ENCODE measurements at regions not wholly inside any gene's neighbourhood (a gene's known extent, or its start where the extent isn't known, plus 50 kb on each side); places are given as distances from the start of the nearest gene placed in this dataset.

DNA sequence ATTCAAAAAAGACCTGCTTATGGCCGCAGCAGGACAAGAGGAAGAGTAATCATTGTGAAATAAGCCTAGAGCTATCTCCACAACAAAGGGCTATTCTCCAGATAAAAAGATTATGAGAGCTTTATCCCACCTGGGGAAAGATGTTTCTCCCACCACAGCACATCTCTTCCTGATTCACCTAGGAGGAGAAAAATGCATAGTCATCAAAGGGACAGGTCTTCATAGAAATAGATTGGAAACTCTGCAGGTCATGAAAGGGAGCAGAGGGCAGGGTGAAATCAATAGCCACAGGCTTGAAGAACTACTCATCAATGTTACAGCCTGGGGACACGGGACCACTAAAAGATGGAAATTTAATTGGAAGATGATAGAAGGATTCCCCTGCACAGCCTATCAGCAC is 453.8 kb upstream of the TMEM132C start:
- no peaks in the 10 kb centered on the region for H3K27me3 ChIP-seq (ENCODE audit: insufficient read depth, low read depth, low read length)
- no peaks in the 10 kb centered on the region for H3K79me2 ChIP-seq (replicated peaks; ENCODE audit: insufficient read depth, low read length)
- peak overlapping the region; percentile 83 for H3K27ac ChIP-seq (ENCODE audit: low read length)
- no peaks in the 10 kb centered on the region for H3K36me3 ChIP-seq (ENCODE audit: insufficient read depth, low read length)
- no peak overlapping the region for H3K9ac ChIP-seq (ENCODE audit: low read length)
- H2AFZ ChIP-seq (ENCODE audit: low read depth, low read length), result no peak overlapping the region
- peaks cover 3% of the 10 kb centered on the region for H3F3A ChIP-seq (ENCODE audit: insufficient read depth, low read length, poor library complexity, severe bottlenecking)
- TF ChIP-seq TAF1 (IDR thresholded peaks at IDR 0.05; ENCODE audit: low read depth) (no peak), SMC3 (conservative IDR thresholded peaks at IDR 0.05; ENCODE audit: poor library complexity) (no peak), MXI1 (conservative IDR thresholded peaks at IDR 0.05; ENCODE audit: poor library complexity, severe bottlenecking) (no peak), RAD21 (conservative IDR thresholded peaks at IDR 0.05) (no peak), EP300 (conservative IDR thresholded peaks at IDR 0.05; ENCODE audit: poor library complexity, severe bottlenecking) (no peak), POLR2AphosphoS5 (IDR thresholded peaks at IDR 0.05) (no peak), EZH2 (IDR thresholded peaks at IDR 0.05; ENCODE audit: borderline replicate concordance, insufficient read depth, low read length, poor library complexity, severe bottlenecking) (no peak)
- TF ChIP-seq, protein P1, sequence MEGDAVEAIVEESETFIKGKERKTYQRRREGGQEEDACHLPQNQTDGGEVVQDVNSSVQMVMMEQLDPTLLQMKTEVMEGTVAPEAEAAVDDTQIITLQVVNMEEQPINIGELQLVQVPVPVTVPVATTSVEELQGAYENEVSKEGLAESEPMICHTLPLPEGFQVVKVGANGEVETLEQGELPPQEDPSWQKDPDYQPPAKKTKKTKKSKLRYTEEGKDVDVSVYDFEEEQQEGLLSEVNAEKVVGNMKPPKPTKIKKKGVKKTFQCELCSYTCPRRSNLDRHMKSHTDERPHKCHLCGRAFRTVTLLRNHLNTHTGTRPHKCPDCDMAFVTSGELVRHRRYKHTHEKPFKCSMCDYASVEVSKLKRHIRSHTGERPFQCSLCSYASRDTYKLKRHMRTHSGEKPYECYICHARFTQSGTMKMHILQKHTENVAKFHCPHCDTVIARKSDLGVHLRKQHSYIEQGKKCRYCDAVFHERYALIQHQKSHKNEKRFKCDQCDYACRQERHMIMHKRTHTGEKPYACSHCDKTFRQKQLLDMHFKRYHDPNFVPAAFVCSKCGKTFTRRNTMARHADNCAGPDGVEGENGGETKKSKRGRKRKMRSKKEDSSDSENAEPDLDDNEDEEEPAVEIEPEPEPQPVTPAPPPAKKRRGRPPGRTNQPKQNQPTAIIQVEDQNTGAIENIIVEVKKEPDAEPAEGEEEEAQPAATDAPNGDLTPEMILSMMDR (IDR thresholded peaks at IDR 0.05; ENCODE audit: poor library complexity, severe bottlenecking), result no peak
- TF ChIP-seq, protein P2, sequence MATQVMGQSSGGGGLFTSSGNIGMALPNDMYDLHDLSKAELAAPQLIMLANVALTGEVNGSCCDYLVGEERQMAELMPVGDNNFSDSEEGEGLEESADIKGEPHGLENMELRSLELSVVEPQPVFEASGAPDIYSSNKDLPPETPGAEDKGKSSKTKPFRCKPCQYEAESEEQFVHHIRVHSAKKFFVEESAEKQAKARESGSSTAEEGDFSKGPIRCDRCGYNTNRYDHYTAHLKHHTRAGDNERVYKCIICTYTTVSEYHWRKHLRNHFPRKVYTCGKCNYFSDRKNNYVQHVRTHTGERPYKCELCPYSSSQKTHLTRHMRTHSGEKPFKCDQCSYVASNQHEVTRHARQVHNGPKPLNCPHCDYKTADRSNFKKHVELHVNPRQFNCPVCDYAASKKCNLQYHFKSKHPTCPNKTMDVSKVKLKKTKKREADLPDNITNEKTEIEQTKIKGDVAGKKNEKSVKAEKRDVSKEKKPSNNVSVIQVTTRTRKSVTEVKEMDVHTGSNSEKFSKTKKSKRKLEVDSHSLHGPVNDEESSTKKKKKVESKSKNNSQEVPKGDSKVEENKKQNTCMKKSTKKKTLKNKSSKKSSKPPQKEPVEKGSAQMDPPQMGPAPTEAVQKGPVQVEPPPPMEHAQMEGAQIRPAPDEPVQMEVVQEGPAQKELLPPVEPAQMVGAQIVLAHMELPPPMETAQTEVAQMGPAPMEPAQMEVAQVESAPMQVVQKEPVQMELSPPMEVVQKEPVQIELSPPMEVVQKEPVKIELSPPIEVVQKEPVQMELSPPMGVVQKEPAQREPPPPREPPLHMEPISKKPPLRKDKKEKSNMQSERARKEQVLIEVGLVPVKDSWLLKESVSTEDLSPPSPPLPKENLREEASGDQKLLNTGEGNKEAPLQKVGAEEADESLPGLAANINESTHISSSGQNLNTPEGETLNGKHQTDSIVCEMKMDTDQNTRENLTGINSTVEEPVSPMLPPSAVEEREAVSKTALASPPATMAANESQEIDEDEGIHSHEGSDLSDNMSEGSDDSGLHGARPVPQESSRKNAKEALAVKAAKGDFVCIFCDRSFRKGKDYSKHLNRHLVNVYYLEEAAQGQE (IDR thresholded peaks at IDR 0.05; ENCODE audit: borderline replicate concordance), result no peak
- no peaks in the 10 kb centered on the region for H3K9me2 ChIP-seq (ENCODE audit: insufficient read depth, low read length)
- H4K20me1 ChIP-seq (ENCODE audit: insufficient read depth), result no peaks in the 10 kb centered on the region
- no peaks in the 10 kb centered on the region for H3K9me3 ChIP-seq (ENCODE audit: low read length)
- H3K4me3 ChIP-seq (ENCODE audit: low read length), result no peak overlapping the region
- H3K4me2 ChIP-seq (ENCODE audit: low read length), result no peak overlapping the region

DNA sequence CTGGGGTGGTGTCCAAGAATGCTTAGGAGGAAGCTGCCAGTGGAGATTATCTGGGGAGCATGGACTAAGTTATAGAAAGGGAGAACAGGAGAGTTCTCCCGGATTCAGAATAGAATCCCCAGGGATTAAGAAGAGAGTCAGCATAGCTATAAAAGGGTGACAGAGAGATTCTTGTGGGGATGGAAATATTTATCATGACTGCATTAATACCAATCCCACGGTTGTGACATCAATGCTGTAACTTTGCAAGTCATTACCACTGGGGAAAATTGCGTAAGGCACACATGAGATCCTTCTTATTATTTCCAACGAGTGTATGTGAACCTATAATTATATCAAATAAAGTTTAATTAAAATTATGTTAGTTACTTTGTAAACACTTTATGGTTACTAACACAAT is 447.9 kb upstream of the TMEM132C start:
- no peaks in the 10 kb centered on the region for H3K79me2 ChIP-seq (replicated peaks; ENCODE audit: insufficient read depth, low read length)

More for the DNA sequence above, 447.9 kb upstream of the TMEM132C start:
- H3K9ac ChIP-seq (ENCODE audit: low read length), result no peak overlapping the region
- no peak overlapping the region for H3K4me3 ChIP-seq (ENCODE audit: low read length)
- H4K20me1 ChIP-seq (ENCODE audit: insufficient read depth), result no peaks in the 10 kb centered on the region
- H3K27me3 ChIP-seq (ENCODE audit: insufficient read depth, low read depth, low read length), result no peaks in the 10 kb centered on the region
- no peaks in the 10 kb centered on the region for H3F3A ChIP-seq (ENCODE audit: insufficient read depth, low read length, poor library complexity, severe bottlenecking)
- no peaks in the 10 kb centered on the region for H3K9me3 ChIP-seq (ENCODE audit: low read length)
- TF ChIP-seq EP300 (conservative IDR thresholded peaks at IDR 0.05; ENCODE audit: poor library complexity, severe bottlenecking), result no peak
- no peak for TF ChIP-seq SMC3 (conservative IDR thresholded peaks at IDR 0.05; ENCODE audit: poor library complexity)
- TF ChIP-seq, protein P1 (IDR thresholded peaks at IDR 0.05; ENCODE audit: poor library complexity, severe bottlenecking), result no peak
- TF ChIP-seq, protein P2 (IDR thresholded peaks at IDR 0.05; ENCODE audit: borderline replicate concordance), result no peak
- TF ChIP-seq MXI1 (conservative IDR thresholded peaks at IDR 0.05; ENCODE audit: poor library complexity, severe bottlenecking), result no peak
- TF ChIP-seq RAD21 (conservative IDR thresholded peaks at IDR 0.05), result no peak
- TF ChIP-seq EZH2 (IDR thresholded peaks at IDR 0.05; ENCODE audit: borderline replicate concordance, insufficient read depth, low read length, poor library complexity, severe bottlenecking), result no peak
- TF ChIP-seq POLR2AphosphoS5 (IDR thresholded peaks at IDR 0.05), result no peak
- TF ChIP-seq TAF1 (IDR thresholded peaks at IDR 0.05; ENCODE audit: low read depth), result no peak
- no peak overlapping the region for H2AFZ ChIP-seq (ENCODE audit: low read depth, low read length)
- no peaks in the 10 kb centered on the region for H3K36me3 ChIP-seq (ENCODE audit: insufficient read depth, low read length)
- no peaks in the 10 kb centered on the region for H3K9me2 ChIP-seq (ENCODE audit: insufficient read depth, low read length)
- H3K4me2 ChIP-seq (ENCODE audit: low read length), result no peak overlapping the region
- H3K27ac ChIP-seq (ENCODE audit: low read length), result no peak overlapping the region
